ENCODE measurements at regions not wholly inside any gene's neighbourhood (a gene's known extent, or its start where the extent isn't known, plus 50 kb on each side); places are given as distances from the start of the nearest gene placed in this dataset.

- TF ChIP-seq CTCF (IDR thresholded peaks at IDR 0.05) (peak; percentile 27), EZH2 (IDR thresholded peaks at IDR 0.05) (no peak)
Measured at GRCh38 chr18:44320619-44321460, 359.8 kb upstream of the SETBP1 start.

All from neural progenitor cell (in vitro differentiated cells).